ENCODE measurements at regions not wholly inside any gene's neighbourhood (a gene's known extent, or its start where the extent isn't known, plus 50 kb on each side); places are given as distances from the start of the nearest gene placed in this dataset.

- H3K4me3 ChIP-seq (ENCODE audit: low read depth, low read length): no peak overlapping the region
- DNase-seq (ENCODE audit: low read depth): no peak
Observed at GRCh38 chr2:117432746-117433145, 381.7 kb upstream of the DDX18 start.

- no peak for DNase-seq (ENCODE audit: low read depth)
- H3K4me3 ChIP-seq (ENCODE audit: low read depth, low read length): no peak overlapping the region
Observed at GRCh38 chr2:117436697-117437096, 377.8 kb upstream of the DDX18 start.

- no peak for DNase-seq (ENCODE audit: low read depth)
- H3K4me3 ChIP-seq (ENCODE audit: low read depth, low read length): no peak overlapping the region
Observed at GRCh38 chr2:117470311-117471095, 344.0 kb upstream of the DDX18 start.

GRCh38 chr2:117481608-117482007 is 332.9 kb upstream of the DDX18 start:
- no peak for DNase-seq (ENCODE audit: low read depth)
- H3K4me3 ChIP-seq (ENCODE audit: low read depth, low read length): no peak overlapping the region

GRCh38 chr2:117485588-117485987 is 328.9 kb upstream of the DDX18 start:
- H3K4me3 ChIP-seq (ENCODE audit: low read depth, low read length): no peak overlapping the region
- DNase-seq (ENCODE audit: low read depth): no peak

GRCh38 chr2:117486081-117486480 is 328.4 kb upstream of the DDX18 start:
- no peak for DNase-seq (ENCODE audit: low read depth)

GRCh38 chr2:117492209-117492851 is 322.2 kb upstream of the DDX18 start:
- H3K4me3 ChIP-seq (ENCODE audit: low read depth, low read length): no peak overlapping the region
- no peak for DNase-seq (ENCODE audit: low read depth)

More at GRCh38 chr2:117486081-117486480, 328.4 kb upstream of the DDX18 start:
- no peak overlapping the region for H3K4me3 ChIP-seq (ENCODE audit: low read depth, low read length)

- no peak for DNase-seq (ENCODE audit: low read depth)
Observed at GRCh38 chr2:117500721-117501120, 313.8 kb upstream of the DDX18 start.

GRCh38 chr2:117502121-117502520 is 312.4 kb upstream of the DDX18 start:
- DNase-seq (ENCODE audit: low read depth): no peak
- H3K4me3 ChIP-seq (ENCODE audit: low read depth, low read length): no peak overlapping the region

More at GRCh38 chr2:117500721-117501120, 313.8 kb upstream of the DDX18 start:
- H3K4me3 ChIP-seq (ENCODE audit: low read depth, low read length): no peak overlapping the region

GRCh38 chr2:117512307-117512706 is 302.2 kb upstream of the DDX18 start:
- no peak overlapping the region for H3K4me3 ChIP-seq (ENCODE audit: low read depth, low read length)

GRCh38 chr2:117514371-117514770 is 300.1 kb upstream of the DDX18 start:
- no peak overlapping the region for H3K4me3 ChIP-seq (ENCODE audit: low read depth, low read length)
- no peak for DNase-seq (ENCODE audit: low read depth)

More at GRCh38 chr2:117512307-117512706, 302.2 kb upstream of the DDX18 start:
- no peak for DNase-seq (ENCODE audit: low read depth)

GRCh38 chr2:117519238-117519637 is 295.3 kb upstream of the DDX18 start:
- no peak for DNase-seq (ENCODE audit: low read depth)
- no peak overlapping the region for H3K4me3 ChIP-seq (ENCODE audit: low read depth, low read length)

GRCh38 chr2:117519721-117520120 is 294.8 kb upstream of the DDX18 start:
- no peak overlapping the region for H3K4me3 ChIP-seq (ENCODE audit: low read depth, low read length)
- DNase-seq (ENCODE audit: low read depth): no peak

GRCh38 chr2:117523267-117523666 is 291.2 kb upstream of the DDX18 start:
- no peak for DNase-seq (ENCODE audit: low read depth)
- no peak overlapping the region for H3K4me3 ChIP-seq (ENCODE audit: low read depth, low read length)

GRCh38 chr2:117523711-117524238 is 290.7 kb upstream of the DDX18 start:
- no peak overlapping the region for H3K4me3 ChIP-seq (ENCODE audit: low read depth, low read length)
- no peak for DNase-seq (ENCODE audit: low read depth)

- no peak overlapping the region for H3K4me3 ChIP-seq (ENCODE audit: low read depth, low read length)
- DNase-seq (ENCODE audit: low read depth): no peak
Observed at GRCh38 chr2:117536139-117536538, 278.4 kb upstream of the DDX18 start.

- DNase-seq (ENCODE audit: low read depth): no peak
- H3K4me3 ChIP-seq (ENCODE audit: low read depth, low read length): no peak overlapping the region
Observed at GRCh38 chr2:117537032-117537431, 277.5 kb upstream of the DDX18 start.

- no peak for DNase-seq (ENCODE audit: low read depth)
- no peak overlapping the region for H3K4me3 ChIP-seq (ENCODE audit: low read depth, low read length)
Observed at GRCh38 chr2:117551858-117552257, 262.6 kb upstream of the DDX18 start.

- no peak for DNase-seq (ENCODE audit: low read depth)
- H3K4me3 ChIP-seq (ENCODE audit: low read depth, low read length): no peak overlapping the region
Observed at GRCh38 chr2:117553448-117553847, 261.0 kb upstream of the DDX18 start.

- no peak for DNase-seq (ENCODE audit: low read depth)
- no peak overlapping the region for H3K4me3 ChIP-seq (ENCODE audit: low read depth, low read length)
Observed at GRCh38 chr2:117555965-117556364, 258.5 kb upstream of the DDX18 start.

GRCh38 chr2:117557626-117558025 is 256.9 kb upstream of the DDX18 start:
- H3K4me3 ChIP-seq (ENCODE audit: low read depth, low read length): no peak overlapping the region
- DNase-seq (ENCODE audit: low read depth): no peak
